ENCODE measurements at regions not wholly inside any gene's neighbourhood (a gene's known extent, or its start where the extent isn't known, plus 50 kb on each side); places are given as distances from the start of the nearest gene placed in this dataset.

DNA sequence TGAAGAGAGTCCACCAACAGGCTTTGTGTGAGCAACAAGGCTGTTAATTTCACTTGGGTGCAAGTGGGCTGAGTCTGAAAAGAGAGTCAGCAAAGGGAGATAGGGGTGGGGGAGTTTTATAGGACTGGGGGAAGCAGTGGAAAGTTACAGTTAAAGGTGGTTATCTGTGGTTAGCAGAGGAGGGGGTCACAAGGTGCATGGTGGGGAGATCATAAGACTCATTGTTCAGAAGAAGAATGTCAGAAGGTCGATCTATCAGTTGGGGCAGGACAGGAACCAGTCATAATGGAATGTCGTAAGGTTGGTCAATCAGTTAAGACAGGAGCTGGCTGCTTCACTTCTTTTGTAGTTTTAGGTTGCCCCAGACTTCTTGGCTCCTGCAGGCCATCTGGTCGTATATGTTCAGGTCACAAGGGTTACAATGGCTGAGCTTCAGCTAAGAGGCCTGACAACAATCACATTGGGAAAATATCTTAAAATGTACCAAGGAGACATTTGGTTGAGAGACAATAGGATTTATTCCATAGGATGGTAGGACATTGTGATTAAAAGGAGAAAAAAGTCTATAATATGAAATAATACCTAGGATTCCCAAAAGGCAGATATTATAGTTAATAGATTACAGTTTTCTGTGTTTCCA lies 356.4 kb downstream of the ANKRD7 start:
- no peak for DNase-seq

DNA sequence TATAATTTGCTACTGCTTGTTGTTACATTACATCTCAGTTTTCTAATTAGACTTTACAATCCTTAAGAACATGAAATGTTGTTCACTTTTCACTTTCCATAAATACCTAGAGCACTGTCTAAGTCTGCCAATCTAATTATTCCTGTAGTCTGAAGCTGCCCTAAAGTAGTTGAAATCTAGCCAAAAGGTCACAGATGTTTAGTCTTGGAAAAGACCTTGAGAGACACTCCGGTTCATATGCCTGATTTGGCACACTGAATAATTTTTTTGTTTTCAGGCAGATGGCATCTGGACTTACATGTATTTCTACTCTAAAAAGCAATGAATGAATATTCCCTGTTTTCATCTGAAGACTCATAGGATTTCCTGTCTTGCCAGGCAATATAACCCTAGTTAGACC lies 359.1 kb downstream of the ANKRD7 start:
- peak; percentile 97 for DNase-seq

DNA sequence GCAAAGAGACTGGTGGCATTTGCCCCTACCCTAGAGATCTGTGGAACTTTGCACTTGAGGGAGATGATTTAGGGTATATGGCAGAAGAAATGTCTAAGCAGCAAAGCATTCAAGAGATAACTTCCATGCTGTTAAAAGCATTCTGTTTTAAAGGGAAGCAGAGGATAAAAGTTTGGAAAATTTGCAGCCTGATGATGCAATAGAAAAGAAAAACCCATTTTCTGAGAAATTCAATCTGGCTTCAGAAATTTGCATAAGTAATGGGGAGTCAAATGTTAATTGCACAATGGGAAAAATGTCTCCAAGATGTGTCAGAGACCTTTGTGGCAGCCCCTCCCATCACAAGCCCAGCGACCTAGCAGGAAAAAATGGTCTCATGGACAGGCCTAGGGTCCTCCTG lies 361.7 kb downstream of the ANKRD7 start:
- no peak for DNase-seq

DNA sequence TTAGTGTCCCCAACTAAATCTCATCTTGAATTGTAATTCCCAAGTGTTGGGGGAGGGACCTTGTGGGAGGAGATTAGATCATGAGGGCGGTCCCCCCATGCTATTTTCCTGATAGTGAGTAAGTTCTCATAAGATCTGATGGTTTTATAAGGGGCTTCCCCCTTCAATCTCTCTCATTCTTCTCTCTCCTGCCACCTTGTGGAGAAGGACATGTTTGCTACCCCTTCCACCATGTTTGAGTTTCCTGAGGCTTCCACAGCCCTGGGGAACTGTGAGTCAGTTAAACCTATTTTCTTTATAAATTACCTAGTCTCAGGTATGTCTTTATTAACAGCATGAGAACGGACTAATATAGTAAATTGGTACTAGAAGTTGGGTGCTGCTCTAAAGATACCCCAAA lies 365.6 kb downstream of the ANKRD7 start:
- no peak for DNase-seq

DNA sequence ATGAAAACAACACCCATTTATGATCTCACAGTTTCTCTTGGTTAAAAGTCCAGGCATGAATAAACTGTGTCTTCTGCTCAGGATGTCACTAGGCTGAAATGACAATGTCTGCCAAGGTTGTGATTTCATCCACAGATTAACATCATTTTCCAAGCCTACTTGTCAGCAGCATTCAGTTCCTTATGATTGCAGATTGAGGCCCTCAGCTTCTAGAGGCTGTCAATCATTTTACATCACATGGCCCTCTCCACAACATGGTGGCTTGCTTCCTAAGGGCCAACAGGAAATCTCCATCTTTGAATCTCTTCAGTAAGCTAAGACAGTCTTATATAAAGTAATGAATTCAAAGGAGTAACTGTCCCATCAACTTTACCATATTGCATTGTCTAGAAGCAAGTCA lies 377.6 kb downstream of the ANKRD7 start:
- DNase-seq, result no peak

DNA sequence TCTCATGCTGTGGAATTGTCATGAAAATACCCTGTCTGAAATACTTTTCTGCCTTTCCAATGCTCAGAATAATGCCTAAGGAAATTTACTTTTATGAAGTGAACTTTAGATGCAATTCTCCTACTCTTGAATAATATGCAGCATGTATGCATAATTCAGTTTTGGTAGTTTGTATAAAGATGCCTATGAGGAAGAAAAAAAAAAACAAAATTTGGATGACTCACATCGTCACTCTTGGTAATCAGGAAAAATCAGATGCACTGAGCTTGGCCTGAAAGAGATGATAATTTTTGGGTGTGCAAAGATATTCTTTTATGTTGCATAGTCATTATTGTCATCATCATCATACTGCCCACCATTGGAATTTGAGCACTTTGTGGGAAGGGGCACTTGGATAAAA lies 382.1 kb downstream of the ANKRD7 start:
- no peak for DNase-seq

DNA sequence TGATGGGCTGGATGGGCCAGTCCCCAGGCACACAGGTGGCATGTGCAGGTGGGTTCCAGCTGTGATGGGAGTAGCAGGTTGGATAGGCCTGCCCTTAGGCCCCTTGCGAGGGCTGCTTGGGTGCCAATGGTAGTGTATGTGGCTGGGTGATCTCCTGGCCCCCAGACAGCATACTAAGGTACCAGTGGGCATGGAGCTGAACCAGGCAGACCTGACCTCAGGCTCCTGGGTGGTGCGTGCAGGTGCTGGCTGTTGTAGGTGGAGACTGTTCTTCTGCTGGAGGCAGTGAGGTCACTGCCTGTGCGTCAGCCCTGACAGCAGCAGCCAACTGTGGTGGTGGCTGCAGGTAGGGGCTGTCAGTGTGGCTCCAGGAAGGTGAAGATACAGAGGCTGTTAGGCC lies 384.7 kb downstream of the ANKRD7 start:
- DNase-seq, result no peak

DNA sequence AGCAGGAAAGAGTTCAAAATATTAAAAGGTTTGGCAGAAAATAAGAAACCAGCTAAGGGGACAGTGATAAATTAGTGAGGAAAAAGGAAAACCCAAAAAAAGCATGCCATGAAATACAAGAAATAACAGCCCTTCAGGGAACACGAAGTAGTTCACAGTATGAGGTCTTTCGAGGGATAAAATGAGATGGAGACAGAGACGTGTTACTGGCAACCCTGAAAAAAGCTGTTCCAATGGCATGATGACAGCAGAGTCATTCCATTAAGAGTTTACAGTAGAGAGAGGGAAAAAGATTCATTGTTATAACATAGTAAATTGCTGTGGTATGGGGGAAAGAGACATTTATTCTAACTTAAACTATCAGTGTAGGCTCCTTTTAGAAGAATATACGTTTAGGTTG lies 391.2 kb downstream of the ANKRD7 start:
- DNase-seq, result no peak

DNA sequence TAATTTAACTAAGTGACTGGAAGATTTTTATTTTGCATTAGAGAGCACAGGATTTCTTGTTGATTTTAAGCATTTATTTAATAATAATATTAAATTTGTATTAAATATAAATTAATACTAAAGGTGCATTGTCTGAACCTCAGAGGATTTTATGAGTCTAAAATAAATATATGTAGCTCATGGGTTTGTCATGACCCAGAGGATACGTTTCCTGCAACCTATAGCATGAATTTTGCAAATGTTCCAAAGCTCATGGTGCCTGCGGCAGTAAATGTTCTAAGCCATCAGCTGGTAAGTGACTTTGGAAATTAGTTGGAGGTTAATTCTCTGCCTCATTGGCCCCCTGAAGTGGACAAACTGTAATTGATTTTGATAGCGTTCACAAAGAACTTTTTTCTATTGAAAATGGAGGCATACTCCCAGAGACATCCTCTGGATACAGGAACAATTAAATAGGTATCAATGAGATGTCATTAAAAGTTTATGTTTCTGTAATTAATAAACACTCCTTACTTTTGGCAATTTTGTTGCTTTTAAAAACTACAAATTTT lies 397.4 kb downstream of the ANKRD7 start:
- no peak for DNase-seq

DNA sequence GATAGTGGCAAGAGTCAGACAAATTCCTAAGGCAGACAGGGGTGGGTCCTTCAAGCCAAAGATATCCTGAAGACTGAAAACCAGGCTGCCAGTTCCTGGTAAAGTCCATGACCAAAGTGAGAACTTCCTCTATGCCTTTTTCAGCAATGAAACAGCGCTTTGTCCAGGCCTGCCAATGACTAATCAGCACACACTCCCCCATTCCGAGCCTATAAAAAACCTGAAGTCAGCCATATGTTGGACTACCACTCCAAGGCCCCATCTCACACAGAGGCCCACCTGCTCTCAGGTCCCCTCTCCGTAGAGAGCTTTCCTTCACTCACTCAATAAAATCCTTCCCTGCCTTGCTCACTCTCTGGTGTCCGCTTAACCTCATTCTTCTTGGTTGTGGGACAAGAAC lies 402.2 kb downstream of the ANKRD7 start:
- no peak for DNase-seq

DNA sequence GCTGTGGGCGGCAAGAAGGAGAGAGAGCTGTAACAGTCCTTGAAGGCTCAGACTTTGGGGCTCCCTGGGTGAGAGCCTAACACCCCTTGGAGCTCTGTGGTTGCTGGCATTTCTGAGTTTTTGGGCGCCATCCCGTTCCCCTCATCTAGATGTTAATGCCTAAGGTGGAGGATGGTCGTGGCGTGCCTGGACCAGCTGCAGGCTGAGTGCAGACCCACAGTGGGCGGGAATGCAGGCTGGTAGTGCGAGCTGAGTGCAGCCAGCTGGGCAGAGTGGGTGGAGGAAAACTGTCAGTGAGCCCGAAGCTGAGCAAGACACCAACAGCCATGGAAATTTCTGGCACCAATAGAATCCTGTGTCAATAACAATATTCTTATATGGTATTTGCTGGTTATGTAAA lies 403.0 kb downstream of the ANKRD7 start:
- DNase-seq, result no peak

DNA sequence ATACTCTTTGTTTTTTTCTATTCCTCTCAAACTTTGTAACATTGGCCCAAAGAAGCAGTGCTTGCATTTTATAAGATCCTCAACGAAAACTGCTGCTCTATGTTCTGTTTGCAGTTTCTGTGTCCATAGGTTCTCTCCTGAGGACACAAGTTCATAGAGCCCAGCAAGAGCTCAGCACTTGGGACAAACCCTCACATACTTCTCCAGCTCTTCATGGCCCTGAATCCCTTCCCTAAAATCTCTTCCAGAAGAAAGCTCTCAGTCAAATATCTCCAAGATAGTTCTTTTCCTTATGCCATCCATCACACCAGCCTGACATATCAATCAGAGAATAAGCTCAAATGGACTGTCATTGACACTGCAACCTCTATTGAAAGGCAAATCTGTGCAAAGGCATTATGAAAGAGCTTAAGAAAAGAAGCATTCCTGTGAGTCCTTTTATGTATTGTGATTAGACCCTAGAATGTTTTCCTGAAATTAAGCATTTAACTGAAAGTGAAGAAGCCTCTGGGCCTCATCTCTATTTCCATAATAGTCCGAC lies 405.5 kb downstream of the ANKRD7 start:
- DNase-seq, result no peak

DNA sequence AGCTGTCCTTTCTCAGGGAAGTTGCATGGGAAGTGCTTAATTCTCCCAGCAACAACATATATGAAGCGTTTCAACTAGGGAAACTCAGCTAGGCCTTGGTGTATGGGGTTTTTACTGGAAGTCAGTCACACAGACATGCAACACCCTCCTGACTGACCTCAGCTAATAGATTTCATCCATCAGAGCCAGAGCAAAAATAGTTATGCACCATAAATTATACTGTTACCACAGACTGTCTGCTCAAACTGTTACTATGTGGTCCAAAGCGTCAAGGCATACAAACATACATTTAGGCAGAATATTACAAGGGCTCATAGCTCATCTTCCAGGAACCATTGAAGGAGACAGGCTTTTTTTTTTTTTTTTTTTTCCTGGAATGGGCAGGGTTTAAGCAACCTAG lies 417.9 kb downstream of the ANKRD7 start:
- no peak for DNase-seq

DNA sequence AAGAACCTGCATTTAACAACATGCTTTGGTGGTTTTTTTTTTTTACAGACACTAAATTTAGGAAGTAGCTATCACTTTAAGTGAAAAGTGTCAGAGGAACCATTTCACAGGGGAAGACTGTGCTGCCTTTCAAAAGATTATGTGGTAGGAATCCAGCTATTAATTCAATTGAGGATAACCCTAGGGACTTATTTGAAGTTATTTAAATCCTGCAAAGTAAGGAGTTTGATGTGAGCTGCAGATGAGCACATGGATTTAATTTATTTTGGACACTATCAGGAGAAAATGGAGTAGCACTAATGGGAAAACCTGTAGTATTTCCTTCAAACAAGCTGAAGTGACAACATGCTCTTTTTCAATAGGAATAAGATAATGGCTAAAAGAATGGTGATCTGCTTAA lies 419.8 kb downstream of the ANKRD7 start:
- no peak for DNase-seq

DNA sequence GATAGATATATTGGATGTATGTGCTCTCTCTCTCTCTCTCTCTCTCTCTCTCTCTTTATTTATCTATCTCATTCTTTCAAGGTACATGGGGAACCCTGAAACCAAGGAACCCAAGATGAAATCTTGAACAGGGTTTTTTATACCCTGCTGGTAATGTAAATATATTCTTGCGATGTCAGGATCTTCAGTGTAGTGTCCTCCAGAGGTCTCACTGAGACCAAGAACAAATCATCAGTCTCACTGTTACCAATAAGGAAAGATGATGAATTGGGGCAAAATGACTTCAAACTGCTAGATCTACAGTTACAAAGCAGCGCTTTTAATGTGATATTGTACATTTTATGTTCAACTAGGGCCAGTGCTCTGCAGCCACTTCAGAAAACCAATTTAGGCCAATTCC lies 423.5 kb downstream of the ANKRD7 start:
- no peak for DNase-seq

DNA sequence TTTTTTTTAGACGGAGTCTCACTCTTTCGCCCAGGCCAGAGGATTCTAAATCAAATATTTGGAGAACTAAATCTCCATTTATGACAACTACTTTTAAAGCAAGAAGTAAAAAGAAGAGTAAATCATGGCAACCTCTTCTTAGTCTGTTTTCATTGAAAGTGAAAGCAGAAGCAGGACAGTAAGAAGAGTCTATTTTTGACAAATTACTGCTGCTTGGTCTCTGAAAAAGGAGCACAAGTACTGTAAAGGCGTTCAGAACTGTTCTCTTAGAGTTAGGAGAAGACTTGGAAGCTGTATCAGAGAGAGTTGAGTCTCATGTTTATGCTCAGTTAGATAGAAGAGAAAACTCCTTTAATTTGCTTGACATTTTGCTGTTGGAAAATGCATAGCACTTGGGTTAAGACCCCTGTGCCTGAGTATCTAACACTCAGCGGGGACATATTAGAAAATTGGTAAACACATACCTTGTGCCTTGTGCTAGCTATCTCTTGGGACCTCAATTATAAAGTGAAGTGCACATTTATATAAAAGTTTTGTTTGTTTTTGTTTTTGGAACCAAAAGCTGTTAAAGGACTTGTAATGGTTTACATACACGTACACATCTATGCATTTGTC lies 433.0 kb downstream of the ANKRD7 start:
- DNase-seq, result no peak

DNA sequence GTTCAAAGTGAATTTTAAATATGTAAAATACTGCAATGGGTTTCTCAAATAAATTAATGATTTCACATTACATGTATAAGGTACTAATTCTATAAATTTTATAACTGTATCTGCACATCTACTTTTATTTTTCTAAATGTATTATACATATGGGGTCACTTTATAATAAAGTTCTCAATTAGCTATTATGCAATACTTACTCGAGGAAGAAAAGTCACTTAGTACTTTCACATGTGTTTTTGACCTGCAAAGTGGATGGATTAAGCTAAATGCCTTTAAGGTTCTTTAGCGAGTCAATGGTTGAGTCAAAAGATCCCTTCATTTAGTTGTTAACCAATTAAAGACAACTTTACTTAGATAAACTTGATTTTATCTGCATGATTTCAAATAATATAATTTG lies 437.8 kb downstream of the ANKRD7 start:
- no peak for DNase-seq

DNA sequence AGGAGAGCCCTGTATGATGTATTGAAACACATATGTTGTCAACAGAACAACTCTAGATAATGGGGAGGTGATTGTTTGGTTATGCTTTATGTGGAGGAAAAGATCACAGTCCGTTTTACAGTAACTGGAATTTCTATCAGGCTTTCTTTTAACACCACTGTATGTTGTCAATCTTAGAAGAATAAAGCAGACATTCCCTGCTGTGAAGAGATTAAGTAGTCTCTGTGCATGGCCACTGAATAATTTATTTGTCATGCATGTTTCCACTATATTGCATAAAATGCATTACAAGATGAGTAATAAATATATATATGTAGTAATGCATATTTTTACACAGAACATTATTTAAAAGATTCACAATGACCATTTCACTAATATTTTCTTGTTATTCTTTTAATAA lies 440.0 kb downstream of the ANKRD7 start:
- no peak for DNase-seq

DNA sequence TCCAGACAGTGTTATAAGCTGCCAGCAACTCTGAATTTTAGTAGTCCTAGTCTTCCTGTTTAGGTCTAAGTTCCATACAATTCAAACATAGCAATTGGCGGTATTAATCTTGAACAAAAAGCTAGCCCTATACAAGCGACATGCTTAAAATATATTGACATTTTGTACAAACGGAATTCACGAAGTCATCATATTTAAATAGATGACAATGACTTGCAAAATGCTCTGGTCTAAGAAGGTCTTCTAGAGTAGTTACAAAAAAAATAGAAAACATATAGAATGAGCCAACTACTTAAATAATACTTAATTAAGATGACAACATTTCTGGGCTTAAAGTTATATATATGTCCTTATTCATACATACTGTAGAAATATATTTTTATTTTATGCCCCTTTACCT lies 446.6 kb downstream of the ANKRD7 start:
- DNase-seq, result no peak

DNA sequence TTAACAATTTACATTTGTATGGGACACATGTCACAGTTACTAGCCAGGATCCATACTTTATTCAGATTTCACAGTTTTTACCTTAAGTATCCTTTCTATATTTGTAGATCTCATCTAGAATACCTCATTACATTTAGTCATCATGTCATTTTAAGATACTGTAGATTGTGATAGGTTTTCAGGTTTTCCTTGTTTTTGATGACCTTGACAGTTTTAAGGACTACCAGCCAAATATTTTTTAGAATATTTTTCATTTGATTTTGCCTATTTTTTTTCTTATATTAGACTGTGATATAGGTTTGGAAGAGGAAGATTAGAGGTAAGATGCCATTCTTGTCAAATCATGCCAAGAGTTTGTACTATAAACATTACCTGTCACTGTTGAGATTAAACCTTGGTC lies 460.3 kb downstream of the ANKRD7 start:
- DNase-seq, result no peak

DNA sequence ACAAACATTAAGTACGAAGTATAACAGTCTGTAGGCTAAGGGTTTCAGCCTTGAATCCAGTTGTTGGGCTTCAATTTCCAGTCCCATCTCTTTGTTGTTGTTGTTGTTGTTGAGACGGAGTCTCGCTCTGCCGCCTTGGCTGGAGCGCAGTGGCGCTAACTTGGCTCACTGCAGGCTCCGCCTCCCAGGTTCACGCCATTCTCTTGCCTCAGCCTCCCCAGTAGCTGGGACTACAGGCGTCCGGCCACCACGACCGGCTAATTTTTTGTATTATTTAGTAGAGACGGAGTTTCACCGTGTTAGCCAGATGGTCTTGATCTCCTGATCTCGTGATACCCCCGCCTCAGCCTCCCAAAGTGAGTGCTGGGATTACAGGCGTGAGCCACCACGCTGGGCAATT lies 464.9 kb downstream of the ANKRD7 start:
- no peak for DNase-seq

DNA sequence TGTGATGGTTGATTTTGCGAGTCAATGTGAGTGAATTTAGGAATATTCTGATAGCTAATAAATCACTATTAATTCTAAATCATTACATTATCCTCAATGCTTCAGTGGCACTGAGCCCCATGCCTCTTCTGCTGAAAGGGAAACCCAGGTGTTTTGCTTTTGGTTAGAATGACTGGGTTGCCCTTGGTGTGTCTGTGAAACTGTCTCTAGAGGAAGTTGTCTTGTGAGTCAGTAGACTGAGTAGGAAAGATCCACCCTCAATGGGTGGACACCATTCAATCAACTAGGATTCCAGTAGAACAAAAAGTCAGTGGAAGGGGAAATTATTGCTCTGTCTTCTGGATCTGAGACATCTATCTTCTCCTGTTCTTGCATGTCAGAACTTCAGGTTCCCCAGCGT lies 472.4 kb downstream of the ANKRD7 start:
- no peak for DNase-seq

DNA sequence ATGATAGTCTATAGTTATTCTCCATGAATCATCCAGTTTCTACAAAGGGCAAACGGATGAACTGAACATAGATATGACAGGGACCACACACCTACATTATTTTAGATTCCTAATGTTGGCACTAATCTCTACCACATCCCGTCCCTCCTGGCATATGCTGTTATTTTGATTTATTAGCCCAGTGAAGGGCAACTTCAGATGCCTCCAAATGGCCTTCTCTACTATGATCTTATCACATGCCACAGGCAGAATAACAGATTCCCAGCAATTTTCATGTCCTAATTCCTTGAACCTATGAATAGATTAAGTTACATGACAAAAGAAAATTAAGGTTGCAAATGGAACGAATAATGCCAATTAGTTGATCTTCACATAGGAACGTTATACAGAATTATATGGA lies 474.7 kb downstream of the ANKRD7 start:
- DNase-seq, result no peak

DNA sequence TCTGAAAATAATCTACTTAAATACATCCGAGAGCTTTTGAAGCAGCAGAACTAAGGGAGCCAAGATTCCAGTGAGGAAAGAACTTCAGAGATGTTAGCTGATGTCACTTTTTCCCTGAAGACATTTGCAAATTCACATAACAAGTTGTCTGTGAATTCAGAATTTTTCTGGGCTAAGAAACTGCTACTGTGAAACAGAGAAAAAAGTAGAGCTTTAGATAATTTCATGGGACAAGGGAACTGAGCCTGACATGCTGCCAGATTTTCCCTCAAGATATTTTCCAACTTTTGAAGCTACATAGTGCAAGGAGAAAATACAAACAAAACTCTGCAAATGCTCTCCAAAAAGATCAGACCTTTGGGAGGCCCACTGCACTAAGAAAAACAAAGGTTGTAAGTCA lies 484.2 kb downstream of the ANKRD7 start:
- no peak for DNase-seq

DNA sequence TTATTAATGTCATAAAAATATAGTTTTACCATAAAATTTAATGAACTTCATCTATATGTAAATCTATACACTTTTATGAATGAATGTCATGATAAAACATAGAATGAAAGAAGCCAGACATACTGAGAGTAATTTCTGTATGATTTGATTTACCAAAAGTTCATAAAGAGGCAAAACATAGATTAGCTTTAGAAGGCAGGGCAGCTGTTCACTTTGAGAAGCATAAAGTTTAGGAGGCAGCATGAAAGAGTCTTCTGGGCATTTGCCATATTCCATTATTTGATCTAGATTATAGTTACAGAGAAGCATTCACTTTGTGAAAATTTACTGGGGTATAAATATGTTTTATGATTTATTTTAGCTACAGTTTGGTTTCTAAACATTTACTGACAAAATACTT lies 487.2 kb downstream of the ANKRD7 start:
- DNase-seq, result no peak
